22Rv1 (cell line): ENCODE measurements at regions not wholly inside any gene's neighbourhood (a gene's known extent, or its start where the extent isn't known, plus 50 kb on each side); places are given as distances from the start of the nearest gene placed in this dataset.

Experiments used
- CTCF ChIP-seq: fragments of 450-650 bp; IDR thresholded peaks from 2 replicates; pipeline ENCODE4 v1.5.1; 2017; ENCODE audit warnings: mild to moderate bottlenecking
- ZFX ChIP-seq: fragments of 450-650 bp; IDR thresholded peaks from 2 replicates; pipeline ENCODE4 v1.6.1; 2017; ENCODE audit warnings: antibody characterized with exemption, borderline replicate concordance

GRCh38 chr7:16293669-16294425, 127.5 kb downstream of the CRPPA start:
- TF ChIP-seq CTCF: no peak
- TF ChIP-seq ZFX: no peak
